ENCODE measurements at regions not wholly inside any gene's neighbourhood (a gene's known extent, or its start where the extent isn't known, plus 50 kb on each side); places are given as distances from the start of the nearest gene placed in this dataset.
A peak's percentile ranks its signal among the peaks of the same experiment; 100 is the strongest.

DNA sequence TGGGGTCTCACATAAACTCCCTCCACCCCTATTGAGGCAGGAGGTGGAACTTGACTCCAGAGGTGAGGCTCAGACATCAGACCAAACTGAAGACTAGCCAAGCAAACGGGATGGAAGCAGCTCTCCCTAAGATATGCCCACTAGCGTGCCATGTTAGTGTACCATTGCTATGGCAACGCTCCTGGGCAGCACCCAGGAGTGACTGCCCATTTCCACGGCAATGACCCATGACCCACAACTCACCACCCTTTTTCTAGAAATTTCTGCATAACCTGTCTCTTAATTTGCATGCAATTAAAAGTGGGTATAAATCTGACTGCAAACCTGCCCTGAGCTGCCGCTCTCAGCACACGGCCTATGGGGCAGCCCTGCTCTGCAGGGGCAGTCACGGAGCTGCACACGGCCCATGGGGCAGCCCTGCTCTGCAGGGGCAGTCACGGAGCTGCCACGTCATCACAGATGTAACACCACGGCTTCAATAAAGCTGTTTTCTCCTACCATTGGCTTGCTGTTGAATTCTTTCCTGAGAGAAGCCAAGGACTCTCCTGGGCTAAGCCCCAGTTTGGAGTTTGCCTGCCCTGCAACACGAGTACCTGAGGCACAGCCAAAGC, 164.3 kb downstream of the RBFOX3 start:
- DNase-seq (ENCODE audit: low spot score), result no peak

- DNase-seq (ENCODE audit: low spot score), result no peak
These were observed 166.7 kb downstream of the RBFOX3 start for GRCh38 chr17:79444198-79444597.

GRCh38 chr17:79443026-79443425, 167.8 kb downstream of the RBFOX3 start:
- no peak for DNase-seq (ENCODE audit: low spot score)

- DNase-seq (ENCODE audit: low spot score), result no peak
These were observed 169.3 kb downstream of the RBFOX3 start for GRCh38 chr17:79441356-79442160.

DNA sequence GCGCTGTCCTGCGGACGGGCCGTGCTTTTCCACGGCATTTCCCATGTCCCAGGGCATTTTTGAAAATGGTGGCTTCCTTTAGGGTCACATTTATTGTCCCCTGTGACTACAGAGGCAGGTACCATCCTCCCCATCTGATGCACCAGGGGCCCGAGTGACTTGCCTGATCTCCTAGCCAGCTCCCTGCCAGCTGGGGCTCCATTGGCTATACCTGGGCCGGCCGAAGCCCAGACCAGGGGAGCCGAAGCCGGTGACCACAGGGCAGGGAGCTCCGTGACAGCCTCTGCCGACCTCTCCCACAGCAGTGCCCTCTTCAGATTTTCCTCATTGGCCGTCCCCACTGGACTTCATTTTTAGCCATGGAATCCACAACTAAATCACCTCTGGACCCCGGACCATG, 170.6 kb downstream of the RBFOX3 start:
- DNase-seq (ENCODE audit: low spot score), result no peak

- DNase-seq (ENCODE audit: low spot score), result no peak
These were observed 171.4 kb downstream of the RBFOX3 start for GRCh38 chr17:79439493-79439892.

DNA sequence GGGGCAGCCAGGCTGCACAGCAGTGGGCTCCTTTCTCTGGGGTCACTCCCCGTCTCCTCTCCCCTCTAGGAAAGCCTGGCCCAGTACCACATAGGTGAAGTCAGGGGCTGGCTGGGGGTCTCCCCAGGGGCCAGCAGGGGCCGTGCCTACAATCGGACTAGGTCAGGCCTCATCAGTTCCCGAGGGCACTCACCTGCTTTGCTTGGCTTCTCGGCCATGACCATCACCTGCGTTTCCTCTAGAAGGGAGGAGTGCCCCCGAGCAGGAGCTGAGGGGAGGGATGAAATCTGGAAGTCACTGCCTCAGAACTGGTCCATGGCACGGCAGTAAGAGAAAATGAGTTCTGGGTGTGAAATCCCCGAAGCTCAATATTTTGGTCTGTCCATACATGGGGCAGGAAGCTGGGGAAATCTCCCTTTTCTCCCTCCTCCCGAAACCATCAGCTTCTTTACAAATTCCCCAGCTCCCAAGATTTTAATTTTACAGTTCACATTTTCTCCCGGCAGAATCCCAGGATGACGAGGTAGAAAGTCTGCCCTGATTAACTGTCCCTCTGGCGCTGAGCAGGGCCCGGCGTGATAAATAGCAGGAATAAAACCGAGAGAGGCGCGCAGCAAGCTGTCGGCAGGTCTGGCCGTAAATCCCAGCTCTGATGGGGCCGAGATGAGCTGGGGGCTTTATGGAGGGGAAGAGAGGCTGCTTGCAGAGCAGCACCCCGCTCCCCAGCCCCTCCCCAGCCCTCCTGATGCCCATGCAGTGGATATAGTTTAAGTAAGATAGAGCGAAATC, 172.1 kb downstream of the RBFOX3 start:
- peak; percentile 63 for DNase-seq (ENCODE audit: low spot score)

DNA sequence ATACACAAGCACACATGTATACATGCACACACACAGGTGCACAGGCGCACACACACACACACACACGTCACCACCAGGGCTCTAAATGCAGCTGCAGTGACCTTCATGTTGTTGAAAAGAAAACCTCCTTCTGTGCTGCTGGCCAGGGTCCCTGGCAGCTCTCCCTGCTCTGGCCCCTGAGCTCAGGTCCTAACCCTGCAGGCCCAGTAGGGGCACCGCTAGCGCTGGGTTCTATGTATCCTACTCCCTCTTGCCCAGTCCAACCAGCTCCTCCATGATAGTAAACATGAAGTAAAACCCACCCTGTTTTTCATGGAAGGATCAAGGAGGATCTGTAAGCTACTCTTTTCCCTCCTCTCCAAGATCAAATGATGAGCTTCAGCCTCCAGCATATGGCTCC, 172.8 kb downstream of the RBFOX3 start:
- no peak for DNase-seq (ENCODE audit: low spot score)

DNA sequence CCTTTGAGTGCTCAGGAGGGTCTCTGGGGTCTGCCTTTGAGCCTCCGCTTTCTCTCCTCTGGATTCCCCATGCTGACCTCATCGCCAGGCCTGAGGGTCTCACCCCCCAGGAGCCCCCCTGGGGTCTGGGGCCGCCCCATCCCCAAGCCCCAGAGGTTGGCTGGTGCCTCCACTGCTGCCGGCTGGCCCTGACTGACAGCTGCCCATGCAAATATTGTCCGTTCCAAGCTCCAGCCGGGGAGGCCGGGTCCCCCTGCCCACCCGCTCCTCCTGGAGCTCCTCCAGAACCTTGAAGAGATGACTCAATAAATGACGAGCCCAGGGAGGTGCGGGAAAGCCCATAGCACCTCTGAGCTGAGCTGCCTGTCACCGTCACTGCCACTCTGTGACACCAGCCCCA, 173.8 kb downstream of the RBFOX3 start:
- DNase-seq (ENCODE audit: low spot score), result no peak

DNA sequence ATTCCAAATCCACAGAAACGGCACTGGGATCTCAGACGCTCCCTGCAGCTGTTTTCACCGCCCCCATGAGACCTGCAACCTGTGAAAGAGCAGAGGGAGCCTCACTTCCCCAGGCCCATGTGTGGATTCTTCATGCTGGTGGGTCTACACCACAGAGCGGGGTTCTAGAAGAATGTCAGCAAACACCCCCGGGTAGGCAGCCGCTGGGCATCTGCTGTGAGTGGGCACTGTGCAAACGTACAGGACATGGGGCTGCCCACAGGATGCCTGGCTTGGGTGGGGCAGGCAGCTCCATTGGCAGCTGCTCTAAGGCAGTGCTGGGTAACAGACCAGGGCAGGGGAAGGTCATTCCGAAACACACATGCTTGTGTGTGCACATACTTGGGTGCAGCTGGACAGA, 174.9 kb downstream of the RBFOX3 start:
- no peak for DNase-seq (ENCODE audit: low spot score)

- no peak for DNase-seq (ENCODE audit: low spot score)
These were observed 175.6 kb downstream of the RBFOX3 start for GRCh38 chr17:79435296-79435695.

DNA sequence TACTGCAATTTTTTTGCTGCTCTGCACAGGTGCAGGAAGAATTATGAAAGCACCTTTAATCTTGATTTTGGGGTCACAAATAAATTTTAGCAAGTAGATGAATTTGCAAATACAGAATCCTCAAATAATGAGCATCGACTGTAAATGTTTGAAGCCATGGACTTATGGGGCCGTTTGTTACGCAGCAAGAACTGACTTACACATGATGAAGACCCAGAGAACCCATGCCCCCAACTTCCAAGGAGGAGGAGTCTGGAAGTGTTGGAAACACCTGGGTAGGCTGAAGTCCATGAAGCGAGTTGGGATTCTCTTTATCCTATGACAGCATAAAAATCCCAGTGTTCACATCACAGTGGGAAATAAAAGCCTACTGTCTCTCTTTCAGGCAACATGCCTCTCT, 176.6 kb downstream of the RBFOX3 start:
- no peak for DNase-seq (ENCODE audit: low spot score)

- no peak for DNase-seq (ENCODE audit: low spot score)
These were observed 177.5 kb downstream of the RBFOX3 start for GRCh38 chr17:79433379-79433778.

DNA sequence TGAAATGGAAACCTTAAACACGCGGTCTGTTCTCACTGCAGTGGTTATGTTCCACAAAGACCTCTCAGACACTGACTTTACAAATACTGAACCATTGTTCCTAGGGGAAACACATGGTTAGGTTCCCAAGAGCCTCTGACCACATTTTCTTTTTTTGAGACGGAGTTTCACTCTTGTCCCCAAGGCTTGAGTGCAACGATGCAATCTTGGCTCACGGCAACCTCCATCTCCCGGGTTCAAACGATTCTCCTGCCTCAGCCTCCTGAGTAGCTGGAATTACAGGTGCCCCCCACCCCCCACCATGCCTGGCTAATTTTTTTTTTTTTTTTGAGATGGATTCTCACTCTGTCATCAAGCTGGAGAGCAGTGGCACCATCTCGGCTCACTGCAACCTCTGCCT, 179.7 kb downstream of the RBFOX3 start:
- no peak for DNase-seq (ENCODE audit: low spot score)

DNA sequence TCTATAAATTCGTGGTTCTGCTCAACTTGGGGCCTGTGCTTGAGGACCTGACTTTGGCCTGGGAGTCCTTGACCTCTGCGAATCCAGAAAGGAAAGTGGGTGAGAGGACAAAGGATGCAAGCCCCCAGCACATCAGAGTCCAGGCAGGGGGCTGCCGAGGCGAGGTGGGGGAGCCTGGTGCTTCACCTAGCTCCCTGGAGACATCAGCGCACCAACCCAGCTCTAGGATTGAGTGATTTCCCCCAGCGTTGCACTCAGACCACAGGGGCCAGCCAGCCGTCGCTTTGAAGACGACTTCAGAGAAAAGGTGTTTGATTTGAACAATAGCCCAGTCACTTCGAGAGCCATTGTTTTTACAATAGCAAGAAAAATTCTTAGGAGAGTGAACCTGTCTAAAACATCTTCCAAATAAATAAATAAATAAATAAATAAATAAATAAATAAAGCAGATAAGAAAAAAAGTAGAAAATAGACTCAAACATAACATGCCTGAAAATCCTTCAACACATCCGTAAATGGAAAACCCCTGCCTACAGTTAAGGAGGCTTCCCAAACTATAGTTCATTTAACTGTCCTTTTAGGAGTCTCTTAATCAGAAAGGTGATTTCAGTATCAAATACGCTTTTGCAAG, 180.9 kb downstream of the RBFOX3 start:
- DNase-seq (ENCODE audit: low spot score), result no peak

GRCh38 chr17:79428988-79429387, 181.9 kb downstream of the RBFOX3 start:
- no peak for DNase-seq (ENCODE audit: low spot score)

DNA sequence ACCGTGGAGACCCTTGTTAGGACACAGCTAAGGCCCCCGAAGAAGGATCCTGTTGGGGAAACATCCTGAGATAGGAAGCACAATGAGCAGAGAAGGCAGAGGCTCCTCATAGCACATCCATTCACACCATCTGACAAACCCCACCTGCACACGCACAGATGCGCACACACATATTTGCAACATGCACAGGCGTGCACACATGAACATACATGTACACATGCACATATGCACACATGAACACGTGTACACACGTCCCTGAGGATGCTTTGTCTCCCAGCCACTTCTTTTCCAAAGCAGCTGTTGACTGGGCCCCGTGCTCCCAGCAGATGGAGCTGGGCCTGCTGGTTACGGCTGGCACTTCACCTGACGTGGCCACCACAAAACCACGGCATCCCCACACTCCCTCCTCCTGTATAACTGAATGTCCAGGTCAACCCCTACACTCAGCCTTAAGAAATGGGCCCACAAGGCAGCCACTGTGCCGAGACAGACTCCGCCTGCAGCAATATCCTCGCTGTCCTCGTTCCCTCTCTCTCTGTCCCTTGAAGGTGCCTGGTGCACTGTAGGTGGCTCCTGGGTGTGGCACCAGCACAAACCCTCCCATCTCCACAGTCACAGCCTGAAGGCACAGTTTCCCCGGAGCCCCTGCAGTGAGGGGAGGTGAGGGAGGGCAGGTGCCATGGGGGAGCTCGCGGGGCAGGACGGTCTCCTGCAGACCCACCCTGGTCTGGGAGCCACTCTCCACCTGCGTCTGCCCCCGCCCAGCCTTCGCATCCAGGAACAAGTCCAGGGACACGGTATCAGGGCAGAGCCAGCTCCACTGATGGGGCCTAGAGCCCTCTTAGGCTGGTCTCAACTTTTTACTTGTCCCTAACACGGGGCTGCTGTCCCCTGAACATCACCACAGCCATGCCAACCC, 183.0 kb downstream of the RBFOX3 start:
- DNase-seq (ENCODE audit: low spot score), result no peak

GRCh38 chr17:79425686-79426085, 185.2 kb downstream of the RBFOX3 start:
- no peak for DNase-seq (ENCODE audit: low spot score)

- DNase-seq (ENCODE audit: low spot score), result no peak
These were observed 186.2 kb downstream of the RBFOX3 start for GRCh38 chr17:79424471-79425185.

GRCh38 chr17:79423811-79424465, 186.9 kb downstream of the RBFOX3 start:
- DNase-seq (ENCODE audit: low spot score), result no peak
